Activated T-cell treated with anti-CD3 and anti-CD28 coated beads, Interleukin-2, amount 50 U/mL, for 72 hours (primary cell): ENCODE measurements at regions not wholly inside any gene's neighbourhood (a gene's known extent, or its start where the extent isn't known, plus 50 kb on each side); places are given as distances from the start of the nearest gene placed in this dataset.

Experiments
- ATAC-seq, 2 donors: fragments of 150-1000 bp; cut with Tn5 transposase; replicated peaks in 1 of 2; 2 replicates each; pipeline ENCODE4 v1.10.0; 2021; ENCODE audit warnings: moderate library complexity in 2 of 2, mild to moderate bottlenecking in 1 of 2
- DNase-seq, 2 donors: peaks; one replicate each; pipeline ENCODE4 v3.0.0; 2021 to 2022; ENCODE audit warnings: mixed read lengths in 1 of 2
- H3K27ac Mint-ChIP-seq: one replicate; pipeline ENCODE4 v1.8.0; 2022; ENCODE audit warnings: mild to moderate bottlenecking, moderate library complexity, mixed read lengths
- H3K27me3 Mint-ChIP-seq: one replicate; pipeline ENCODE4 v1.8.0; 2022; ENCODE audit warnings: low read depth, mixed read lengths
- H3K36me3 Mint-ChIP-seq, 2 donors: one replicate each; pipeline ENCODE4 v1.8.0; 2022; ENCODE audit warnings: mixed read lengths in 2 of 2, mild to moderate bottlenecking in 1 of 2; ENCODE audit not compliant: insufficient read depth in 2 of 2
- H3K4me1 Mint-ChIP-seq: one replicate; pipeline ENCODE4 v1.8.0; 2022; ENCODE audit warnings: low read depth, mixed read lengths
- H3K4me3 Mint-ChIP-seq, 2 donors: one replicate each; pipeline ENCODE4 v1.8.0; 2022; ENCODE audit warnings: mild to moderate bottlenecking in 2 of 2, mixed read lengths in 2 of 2, moderate library complexity in 2 of 2
- H3K9me3 Mint-ChIP-seq, 2 donors: one replicate each; pipeline ENCODE4 v1.8.0; 2022; ENCODE audit warnings: mixed read lengths in 2 of 2

GRCh38 chr9:104980039-104980654 is 52.2 kb upstream of the ABCA1 start:
- no peaks in the 10 kb centered on the region for H3K9me3 Mint-ChIP-seq
- ATAC-seq, result peak in 1 of 2 donors; percentile 34

GRCh38 chr9:104981543-104982129 is 53.7 kb upstream of the ABCA1 start:
- Mint-ChIP-seq H3K36me3 (no peaks in the 10 kb centered on the region), H3K4me1 (peaks cover 47% of the 10 kb centered on the region), H3K9me3 (no peaks in the 10 kb centered on the region), H3K27me3 (peaks cover 28% of the 10 kb centered on the region), H3K4me3 (no peak overlapping the region), H3K27ac (no peak overlapping the region)
- ATAC-seq (no peak), DNase-seq (no peak)

More at GRCh38 chr9:104980039-104980654, 52.2 kb upstream of the ABCA1 start:
- no peak for DNase-seq
- Mint-ChIP-seq H3K36me3 (no peaks in the 10 kb centered on the region), H3K27me3 (peaks cover 17% of the 10 kb centered on the region), H3K27ac (no peak overlapping the region), H3K4me1 (peaks cover 36% of the 10 kb centered on the region), H3K4me3 (peak overlapping the region; percentile 24 to 29)

GRCh38 chr9:104982543-104982942 is 54.6 kb upstream of the ABCA1 start:
- DNase-seq (no peak), ATAC-seq (no peak)
- no peaks in the 10 kb centered on the region for H3K36me3 Mint-ChIP-seq
- H3K4me3 Mint-ChIP-seq, result no peak overlapping the region
- H3K27ac Mint-ChIP-seq, result no peak overlapping the region
- no peaks in the 10 kb centered on the region for H3K9me3 Mint-ChIP-seq
- peaks cover 36% of the 10 kb centered on the region for H3K27me3 Mint-ChIP-seq
- H3K4me1 Mint-ChIP-seq, result peaks cover 53% of the 10 kb centered on the region

GRCh38 chr9:104983491-104983890 is 55.5 kb upstream of the ABCA1 start:
- DNase-seq, result no peak
- Mint-ChIP-seq H3K9me3 (no peaks in the 10 kb centered on the region), H3K27me3 (peaks cover 45% of the 10 kb centered on the region), H3K4me1 (peaks cover 59% of the 10 kb centered on the region), H3K4me3 (no peak overlapping the region), H3K27ac (no peak overlapping the region), H3K36me3 (peaks cover under 1 to 2% of the 10 kb centered on the region in 2 donors)
- no peak for ATAC-seq

GRCh38 chr9:104984121-104984520 is 56.2 kb upstream of the ABCA1 start:
- H3K36me3 Mint-ChIP-seq, result peaks cover 2% of the 10 kb centered on the region in 2 donors
- DNase-seq (no peak), ATAC-seq (no peak)
- peaks cover 59% of the 10 kb centered on the region for H3K4me1 Mint-ChIP-seq
- no peak overlapping the region for H3K27ac Mint-ChIP-seq
- peaks cover 51% of the 10 kb centered on the region for H3K27me3 Mint-ChIP-seq
- H3K4me3 Mint-ChIP-seq, result peak overlapping the region in 1 of 2 donors; percentile 19
- H3K9me3 Mint-ChIP-seq, result no peaks in the 10 kb centered on the region

- H3K4me3 Mint-ChIP-seq, result peak overlapping the region; percentile 67 to 72
- H3K36me3 Mint-ChIP-seq, result peaks cover 2% of the 10 kb centered on the region in 2 donors
- peaks cover 56% of the 10 kb centered on the region for H3K27me3 Mint-ChIP-seq
- H3K27ac Mint-ChIP-seq, result peak overlapping the region; percentile 80
- DNase-seq, result no peak
- H3K9me3 Mint-ChIP-seq, result no peaks in the 10 kb centered on the region
- peak; percentile 66 to 74 for ATAC-seq
- peaks cover 63% of the 10 kb centered on the region for H3K4me1 Mint-ChIP-seq
These were observed 56.6 kb upstream of the ABCA1 start for GRCh38 chr9:104984542-104984941.

GRCh38 chr9:104984948-104985347 is 57.0 kb upstream of the ABCA1 start:
- peak overlapping the region; percentile 67 to 72 for H3K4me3 Mint-ChIP-seq
- peaks cover 63% of the 10 kb centered on the region for H3K4me1 Mint-ChIP-seq
- ATAC-seq, result peak in 1 of 2 donors; percentile 16
- H3K36me3 Mint-ChIP-seq, result peaks cover 2% of the 10 kb centered on the region in 2 donors
- DNase-seq, result no peak
- H3K27me3 Mint-ChIP-seq, result peaks cover 56% of the 10 kb centered on the region
- peak overlapping the region; percentile 80 for H3K27ac Mint-ChIP-seq
- H3K9me3 Mint-ChIP-seq, result no peaks in the 10 kb centered on the region

- Mint-ChIP-seq H3K36me3 (peaks cover 2% of the 10 kb centered on the region in 2 donors), H3K4me1 (peaks cover 64% of the 10 kb centered on the region), H3K9me3 (no peaks in the 10 kb centered on the region), H3K4me3 (peak overlapping the region in 1 of 2 donors; percentile 17), H3K27me3 (peaks cover 56% of the 10 kb centered on the region), H3K27ac (no peak overlapping the region)
- DNase-seq (no peak), ATAC-seq (no peak)
These were observed 58.1 kb upstream of the ABCA1 start for GRCh38 chr9:104986096-104986495.

- Mint-ChIP-seq H3K36me3 (peaks cover 2% of the 10 kb centered on the region in 2 donors), H3K4me3 (no peak overlapping the region), H3K4me1 (peaks cover 79% of the 10 kb centered on the region), H3K27ac (no peak overlapping the region), H3K9me3 (no peaks in the 10 kb centered on the region), H3K27me3 (peaks cover 50% of the 10 kb centered on the region)
- DNase-seq (peak in 1 of 2 donors; percentile 52), ATAC-seq (peak in 1 of 2 donors; percentile 21)
These were observed 59.8 kb upstream of the ABCA1 start for GRCh38 chr9:104987743-104988142.

GRCh38 chr9:104988539-104988938 is 60.6 kb upstream of the ABCA1 start:
- H3K27ac Mint-ChIP-seq, result no peak overlapping the region
- no peak overlapping the region for H3K4me3 Mint-ChIP-seq
- DNase-seq (no peak), ATAC-seq (no peak)
- peaks cover 81% of the 10 kb centered on the region for H3K4me1 Mint-ChIP-seq
- H3K27me3 Mint-ChIP-seq, result peaks cover 57% of the 10 kb centered on the region
- no peaks in the 10 kb centered on the region for H3K9me3 Mint-ChIP-seq
- peaks cover 2% of the 10 kb centered on the region in 2 donors for H3K36me3 Mint-ChIP-seq

- Mint-ChIP-seq H3K9me3 (no peaks in the 10 kb centered on the region), H3K4me3 (peak overlapping the region; percentile 92 to 94), H3K36me3 (peaks cover 2 to 6% of the 10 kb centered on the region in 2 donors), H3K4me1 (peaks cover 61% of the 10 kb centered on the region), H3K27ac (peak overlapping the region; percentile 79), H3K27me3 (peaks cover 51% of the 10 kb centered on the region)
- ATAC-seq (peak; percentile 80), DNase-seq (peak; percentile 90)
These were observed 63.4 kb upstream of the ABCA1 start for GRCh38 chr9:104991144-104991953.

GRCh38 chr9:104992659-104993058 is 64.7 kb upstream of the ABCA1 start:
- H3K4me3 Mint-ChIP-seq, result peak overlapping the region; percentile 54 to 92
- H3K27me3 Mint-ChIP-seq, result peaks cover 39% of the 10 kb centered on the region
- H3K27ac Mint-ChIP-seq, result no peak overlapping the region
- DNase-seq (no peak), ATAC-seq (no peak)
- no peaks in the 10 kb centered on the region for H3K9me3 Mint-ChIP-seq
- peaks cover 2 to 6% of the 10 kb centered on the region in 2 donors for H3K36me3 Mint-ChIP-seq
- peaks cover 55% of the 10 kb centered on the region for H3K4me1 Mint-ChIP-seq
